ENCODE measurements at regions not wholly inside any gene's neighbourhood (a gene's known extent, or its start where the extent isn't known, plus 50 kb on each side); places are given as distances from the start of the nearest gene placed in this dataset.

DNA sequence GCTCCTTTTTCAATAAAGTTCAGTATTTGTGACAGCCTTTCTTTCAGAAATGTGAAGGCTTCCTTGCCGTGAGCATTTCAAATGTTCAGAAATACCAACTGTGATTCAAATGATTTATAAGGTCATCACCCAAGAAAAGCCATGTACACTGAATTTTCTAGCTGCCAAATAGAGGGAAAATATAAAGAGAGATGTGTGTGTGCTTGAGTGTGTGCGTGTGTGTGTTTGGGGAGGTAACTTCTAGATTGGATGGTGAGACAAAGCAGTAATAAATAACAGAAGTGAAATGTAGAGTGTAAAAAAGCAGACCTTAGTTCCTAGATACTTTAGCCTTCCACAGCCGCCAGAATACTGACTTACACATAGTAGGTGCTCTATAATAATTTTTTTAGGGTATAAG is 577.4 kb downstream of the TBL1XR1 start (continued):
- TF ChIP-seq, protein P1, sequence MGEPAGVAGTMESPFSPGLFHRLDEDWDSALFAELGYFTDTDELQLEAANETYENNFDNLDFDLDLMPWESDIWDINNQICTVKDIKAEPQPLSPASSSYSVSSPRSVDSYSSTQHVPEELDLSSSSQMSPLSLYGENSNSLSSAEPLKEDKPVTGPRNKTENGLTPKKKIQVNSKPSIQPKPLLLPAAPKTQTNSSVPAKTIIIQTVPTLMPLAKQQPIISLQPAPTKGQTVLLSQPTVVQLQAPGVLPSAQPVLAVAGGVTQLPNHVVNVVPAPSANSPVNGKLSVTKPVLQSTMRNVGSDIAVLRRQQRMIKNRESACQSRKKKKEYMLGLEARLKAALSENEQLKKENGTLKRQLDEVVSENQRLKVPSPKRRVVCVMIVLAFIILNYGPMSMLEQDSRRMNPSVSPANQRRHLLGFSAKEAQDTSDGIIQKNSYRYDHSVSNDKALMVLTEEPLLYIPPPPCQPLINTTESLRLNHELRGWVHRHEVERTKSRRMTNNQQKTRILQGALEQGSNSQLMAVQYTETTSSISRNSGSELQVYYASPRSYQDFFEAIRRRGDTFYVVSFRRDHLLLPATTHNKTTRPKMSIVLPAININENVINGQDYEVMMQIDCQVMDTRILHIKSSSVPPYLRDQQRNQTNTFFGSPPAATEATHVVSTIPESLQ (CRISPR knock-in tag; IDR thresholded peaks at IDR 0.05): no peak
- TF ChIP-seq ZBTB21 (CRISPR knock-in tag; IDR thresholded peaks at IDR 0.05; ENCODE audit: borderline replicate concordance): no peak
- no peak for TF ChIP-seq JUN (CRISPR knock-in tag; IDR thresholded peaks at IDR 0.05)
- TF ChIP-seq FOXJ3 (CRISPR knock-in tag; IDR thresholded peaks at IDR 0.05; ENCODE audit: borderline replicate concordance): no peak
- no peak for TF ChIP-seq NR1H2 (CRISPR knock-in tag; IDR thresholded peaks at IDR 0.05)
- TF ChIP-seq GTF2I (CRISPR knock-in tag; conservative IDR thresholded peaks at IDR 0.05): no peak
- no peak for TF ChIP-seq ZNF423 (CRISPR knock-in tag; IDR thresholded peaks at IDR 0.05)
- TF ChIP-seq ZNF138 (CRISPR knock-in tag; conservative IDR thresholded peaks at IDR 0.05): no peak

DNA sequence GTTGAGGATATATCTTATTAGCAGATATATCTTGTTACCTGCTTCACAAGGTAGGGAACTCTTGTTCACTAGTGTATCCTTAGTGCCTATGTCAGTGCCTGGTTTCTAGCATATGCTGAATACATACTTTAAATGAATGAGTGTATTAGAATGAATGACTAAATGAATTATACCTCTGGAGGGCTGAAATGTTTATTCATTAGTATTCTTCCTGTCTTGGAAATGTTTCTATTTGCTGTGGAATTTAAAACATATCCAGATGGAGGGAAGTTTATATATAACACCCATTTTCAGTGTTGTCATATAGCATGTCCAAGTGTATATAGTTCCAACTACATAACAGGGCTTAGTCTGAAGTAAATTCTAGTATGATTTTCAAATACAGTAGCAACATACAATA is 581.5 kb downstream of the TBL1XR1 start:
- ATAC-seq (no peak), DNase-seq (ENCODE audit: low spot score) (no peak)
- H3K4me1 Mint-ChIP-seq: no peaks in the 10 kb centered on the region
- POLR2A ChIA-PET: interaction anchor here (0.6 kb wide), 1 partner anchor 1642 kb away, joined by 3 read pairs; no protein-coding TSS in a partner anchor
- H3K4me3 Mint-ChIP-seq: no peak overlapping the region
- no peaks in the 10 kb centered on the region for H3K36me3 Mint-ChIP-seq
- TF ChIP-seq, protein P2, sequence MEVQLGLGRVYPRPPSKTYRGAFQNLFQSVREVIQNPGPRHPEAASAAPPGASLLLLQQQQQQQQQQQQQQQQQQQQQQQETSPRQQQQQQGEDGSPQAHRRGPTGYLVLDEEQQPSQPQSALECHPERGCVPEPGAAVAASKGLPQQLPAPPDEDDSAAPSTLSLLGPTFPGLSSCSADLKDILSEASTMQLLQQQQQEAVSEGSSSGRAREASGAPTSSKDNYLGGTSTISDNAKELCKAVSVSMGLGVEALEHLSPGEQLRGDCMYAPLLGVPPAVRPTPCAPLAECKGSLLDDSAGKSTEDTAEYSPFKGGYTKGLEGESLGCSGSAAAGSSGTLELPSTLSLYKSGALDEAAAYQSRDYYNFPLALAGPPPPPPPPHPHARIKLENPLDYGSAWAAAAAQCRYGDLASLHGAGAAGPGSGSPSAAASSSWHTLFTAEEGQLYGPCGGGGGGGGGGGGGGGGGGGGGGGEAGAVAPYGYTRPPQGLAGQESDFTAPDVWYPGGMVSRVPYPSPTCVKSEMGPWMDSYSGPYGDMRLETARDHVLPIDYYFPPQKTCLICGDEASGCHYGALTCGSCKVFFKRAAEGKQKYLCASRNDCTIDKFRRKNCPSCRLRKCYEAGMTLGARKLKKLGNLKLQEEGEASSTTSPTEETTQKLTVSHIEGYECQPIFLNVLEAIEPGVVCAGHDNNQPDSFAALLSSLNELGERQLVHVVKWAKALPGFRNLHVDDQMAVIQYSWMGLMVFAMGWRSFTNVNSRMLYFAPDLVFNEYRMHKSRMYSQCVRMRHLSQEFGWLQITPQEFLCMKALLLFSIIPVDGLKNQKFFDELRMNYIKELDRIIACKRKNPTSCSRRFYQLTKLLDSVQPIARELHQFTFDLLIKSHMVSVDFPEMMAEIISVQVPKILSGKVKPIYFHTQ (CRISPR knock-in tag; IDR thresholded peaks at IDR 0.05): no peak
- TF ChIP-seq NR2C2 (CRISPR knock-in tag; IDR thresholded peaks at IDR 0.05) (no peak), JAZF1 (CRISPR knock-in tag; IDR thresholded peaks at IDR 0.05) (no peak), OVOL2 (CRISPR knock-in tag; IDR thresholded peaks at IDR 0.05; ENCODE audit: borderline replicate concordance) (no peak)
- TF ChIP-seq, protein P3, sequence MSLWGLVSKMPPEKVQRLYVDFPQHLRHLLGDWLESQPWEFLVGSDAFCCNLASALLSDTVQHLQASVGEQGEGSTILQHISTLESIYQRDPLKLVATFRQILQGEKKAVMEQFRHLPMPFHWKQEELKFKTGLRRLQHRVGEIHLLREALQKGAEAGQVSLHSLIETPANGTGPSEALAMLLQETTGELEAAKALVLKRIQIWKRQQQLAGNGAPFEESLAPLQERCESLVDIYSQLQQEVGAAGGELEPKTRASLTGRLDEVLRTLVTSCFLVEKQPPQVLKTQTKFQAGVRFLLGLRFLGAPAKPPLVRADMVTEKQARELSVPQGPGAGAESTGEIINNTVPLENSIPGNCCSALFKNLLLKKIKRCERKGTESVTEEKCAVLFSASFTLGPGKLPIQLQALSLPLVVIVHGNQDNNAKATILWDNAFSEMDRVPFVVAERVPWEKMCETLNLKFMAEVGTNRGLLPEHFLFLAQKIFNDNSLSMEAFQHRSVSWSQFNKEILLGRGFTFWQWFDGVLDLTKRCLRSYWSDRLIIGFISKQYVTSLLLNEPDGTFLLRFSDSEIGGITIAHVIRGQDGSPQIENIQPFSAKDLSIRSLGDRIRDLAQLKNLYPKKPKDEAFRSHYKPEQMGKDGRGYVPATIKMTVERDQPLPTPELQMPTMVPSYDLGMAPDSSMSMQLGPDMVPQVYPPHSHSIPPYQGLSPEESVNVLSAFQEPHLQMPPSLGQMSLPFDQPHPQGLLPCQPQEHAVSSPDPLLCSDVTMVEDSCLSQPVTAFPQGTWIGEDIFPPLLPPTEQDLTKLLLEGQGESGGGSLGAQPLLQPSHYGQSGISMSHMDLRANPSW (CRISPR knock-in tag; conservative IDR thresholded peaks at IDR 0.05; ENCODE audit: low read depth): no peak
- TF ChIP-seq, protein P4, sequence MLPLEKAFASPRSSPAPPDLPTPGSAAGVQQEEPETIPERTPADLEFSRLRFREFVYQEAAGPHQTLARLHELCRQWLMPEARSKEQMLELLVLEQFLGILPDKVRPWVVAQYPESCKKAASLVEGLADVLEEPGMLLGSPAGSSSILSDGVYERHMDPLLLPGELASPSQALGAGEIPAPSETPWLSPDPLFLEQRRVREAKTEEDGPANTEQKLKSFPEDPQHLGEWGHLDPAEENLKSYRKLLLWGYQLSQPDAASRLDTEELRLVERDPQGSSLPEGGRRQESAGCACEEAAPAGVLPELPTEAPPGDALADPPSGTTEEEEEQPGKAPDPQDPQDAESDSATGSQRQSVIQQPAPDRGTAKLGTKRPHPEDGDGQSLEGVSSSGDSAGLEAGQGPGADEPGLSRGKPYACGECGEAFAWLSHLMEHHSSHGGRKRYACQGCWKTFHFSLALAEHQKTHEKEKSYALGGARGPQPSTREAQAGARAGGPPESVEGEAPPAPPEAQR (CRISPR knock-in tag; IDR thresholded peaks at IDR 0.05): no peak
- TF ChIP-seq, protein P5, sequence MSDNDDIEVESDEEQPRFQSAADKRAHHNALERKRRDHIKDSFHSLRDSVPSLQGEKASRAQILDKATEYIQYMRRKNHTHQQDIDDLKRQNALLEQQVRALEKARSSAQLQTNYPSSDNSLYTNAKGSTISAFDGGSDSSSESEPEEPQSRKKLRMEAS (CRISPR knock-in tag; IDR thresholded peaks at IDR 0.05): no peak
- TF ChIP-seq, protein P6, sequence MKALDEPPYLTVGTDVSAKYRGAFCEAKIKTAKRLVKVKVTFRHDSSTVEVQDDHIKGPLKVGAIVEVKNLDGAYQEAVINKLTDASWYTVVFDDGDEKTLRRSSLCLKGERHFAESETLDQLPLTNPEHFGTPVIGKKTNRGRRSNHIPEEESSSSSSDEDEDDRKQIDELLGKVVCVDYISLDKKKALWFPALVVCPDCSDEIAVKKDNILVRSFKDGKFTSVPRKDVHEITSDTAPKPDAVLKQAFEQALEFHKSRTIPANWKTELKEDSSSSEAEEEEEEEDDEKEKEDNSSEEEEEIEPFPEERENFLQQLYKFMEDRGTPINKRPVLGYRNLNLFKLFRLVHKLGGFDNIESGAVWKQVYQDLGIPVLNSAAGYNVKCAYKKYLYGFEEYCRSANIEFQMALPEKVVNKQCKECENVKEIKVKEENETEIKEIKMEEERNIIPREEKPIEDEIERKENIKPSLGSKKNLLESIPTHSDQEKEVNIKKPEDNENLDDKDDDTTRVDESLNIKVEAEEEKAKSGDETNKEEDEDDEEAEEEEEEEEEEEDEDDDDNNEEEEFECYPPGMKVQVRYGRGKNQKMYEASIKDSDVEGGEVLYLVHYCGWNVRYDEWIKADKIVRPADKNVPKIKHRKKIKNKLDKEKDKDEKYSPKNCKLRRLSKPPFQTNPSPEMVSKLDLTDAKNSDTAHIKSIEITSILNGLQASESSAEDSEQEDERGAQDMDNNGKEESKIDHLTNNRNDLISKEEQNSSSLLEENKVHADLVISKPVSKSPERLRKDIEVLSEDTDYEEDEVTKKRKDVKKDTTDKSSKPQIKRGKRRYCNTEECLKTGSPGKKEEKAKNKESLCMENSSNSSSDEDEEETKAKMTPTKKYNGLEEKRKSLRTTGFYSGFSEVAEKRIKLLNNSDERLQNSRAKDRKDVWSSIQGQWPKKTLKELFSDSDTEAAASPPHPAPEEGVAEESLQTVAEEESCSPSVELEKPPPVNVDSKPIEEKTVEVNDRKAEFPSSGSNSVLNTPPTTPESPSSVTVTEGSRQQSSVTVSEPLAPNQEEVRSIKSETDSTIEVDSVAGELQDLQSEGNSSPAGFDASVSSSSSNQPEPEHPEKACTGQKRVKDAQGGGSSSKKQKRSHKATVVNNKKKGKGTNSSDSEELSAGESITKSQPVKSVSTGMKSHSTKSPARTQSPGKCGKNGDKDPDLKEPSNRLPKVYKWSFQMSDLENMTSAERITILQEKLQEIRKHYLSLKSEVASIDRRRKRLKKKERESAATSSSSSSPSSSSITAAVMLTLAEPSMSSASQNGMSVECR (CRISPR knock-in tag; IDR thresholded peaks at IDR 0.05; ENCODE audit: borderline replicate concordance): no peak
- TF ChIP-seq, protein P7, sequence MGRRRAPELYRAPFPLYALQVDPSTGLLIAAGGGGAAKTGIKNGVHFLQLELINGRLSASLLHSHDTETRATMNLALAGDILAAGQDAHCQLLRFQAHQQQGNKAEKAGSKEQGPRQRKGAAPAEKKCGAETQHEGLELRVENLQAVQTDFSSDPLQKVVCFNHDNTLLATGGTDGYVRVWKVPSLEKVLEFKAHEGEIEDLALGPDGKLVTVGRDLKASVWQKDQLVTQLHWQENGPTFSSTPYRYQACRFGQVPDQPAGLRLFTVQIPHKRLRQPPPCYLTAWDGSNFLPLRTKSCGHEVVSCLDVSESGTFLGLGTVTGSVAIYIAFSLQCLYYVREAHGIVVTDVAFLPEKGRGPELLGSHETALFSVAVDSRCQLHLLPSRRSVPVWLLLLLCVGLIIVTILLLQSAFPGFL (CRISPR knock-in tag; IDR thresholded peaks at IDR 0.05; ENCODE audit: borderline replicate concordance): no peak
- H3K9me3 Mint-ChIP-seq: no peaks in the 10 kb centered on the region
- no peak overlapping the region for H3K27ac Mint-ChIP-seq
- H3K27me3 Mint-ChIP-seq (ENCODE audit: low read depth): no peaks in the 10 kb centered on the region
- CTCF ChIA-PET: no interaction called here

All from WTC11 (cell line).